ENCODE measurements at regions not wholly inside any gene's neighbourhood (a gene's known extent, or its start where the extent isn't known, plus 50 kb on each side); places are given as distances from the start of the nearest gene placed in this dataset.

GRCh38 chr20:62564456-62565245 is 77.7 kb upstream of the SLCO4A1 start:
- 0 out of 2 replicates have a peak, but pooled peaks have one; percentile 6 for TF ChIP-seq CTCF (CRISPR knock-in tag; IDR thresholded peaks at IDR 0.05)
- TF ChIP-seq ZNF589 (CRISPR knock-in tag; conservative IDR thresholded peaks at IDR 0.05): no peak
- TF ChIP-seq SMARCC2 (IDR thresholded peaks at IDR 0.05): no peak
- TF ChIP-seq MAX (IDR thresholded peaks at IDR 0.05): no peak
- no peak for TF ChIP-seq ZNF629 (CRISPR knock-in tag; conservative IDR thresholded peaks at IDR 0.05)
- no peak for TF ChIP-seq PATZ1 (CRISPR knock-in tag; IDR thresholded peaks at IDR 0.05)
- no peak for TF ChIP-seq POLR2A (IDR thresholded peaks at IDR 0.05; ENCODE audit: insufficient read depth in 1 of 2, low read depth in 2 of 2, low read length in 2 of 2)
- no peak for TF ChIP-seq MIXL1 (CRISPR knock-in tag; IDR thresholded peaks at IDR 0.05)
- TF ChIP-seq ZNF780A (CRISPR knock-in tag; IDR thresholded peaks at IDR 0.05): no peak
- TF ChIP-seq NR2F1 (CRISPR knock-in tag; IDR thresholded peaks at IDR 0.05): no peak
- TF ChIP-seq ZSCAN5A (CRISPR knock-in tag; IDR thresholded peaks at IDR 0.05; ENCODE audit: borderline replicate concordance): no peak
- no peak for TF ChIP-seq SMC3 (IDR thresholded peaks at IDR 0.05; ENCODE audit: low read length)
- TF ChIP-seq ATF6 (CRISPR knock-in tag; conservative IDR thresholded peaks at IDR 0.05): no peak
- TF ChIP-seq PTBP1 (IDR thresholded peaks at IDR 0.05; ENCODE audit: low read depth, low read length, poor library complexity, severe bottlenecking): no peak

All from HepG2 (cell line).